SK-N-SH treated with all-trans-retinoic acid at 6 μM for 48 hours (cell line): ENCODE measurements at regions not wholly inside any gene's neighbourhood (a gene's known extent, or its start where the extent isn't known, plus 50 kb on each side); places are given as distances from the start of the nearest gene placed in this dataset.

Experiments used
- ATAC-seq: fragments of 200-7000 bp; cut with Tn5 transposase; 3 replicates; pipeline ENCODE4 v1.9.1; 2020; ENCODE audit warnings: mild to moderate bottlenecking, moderate library complexity
- ARNTL ChIP-seq: fragments of 450-650 bp; formaldehyde crosslinking; IDR thresholded peaks from 2 replicates; pipeline ENCODE4 v1.5.0; 2020; ENCODE audit warnings: low read depth, mild to moderate bottlenecking, moderate library complexity, borderline replicate concordance
- BACH2 ChIP-seq: fragments of 250-450 bp; sonication (Bioruptor Pico); IDR thresholded peaks from 2 replicates; pipeline ENCODE4 v1.9.0; 2021; ENCODE audit warnings: mild to moderate bottlenecking, borderline replicate concordance
- CSDC2 ChIP-seq: fragments of 250-450 bp; sonication (Bioruptor Pico); IDR thresholded peaks from 2 replicates; pipeline ENCODE4 v1.5.0; 2020; ENCODE audit warnings: mild to moderate bottlenecking, moderate library complexity
- ESRRG ChIP-seq: fragments of 250-450 bp; sonication (Bioruptor Pico); IDR thresholded peaks from 2 replicates; pipeline ENCODE4 v1.6.1; 2021; ENCODE audit warnings: mild to moderate bottlenecking
- GLIS3 ChIP-seq: fragments of 250-450 bp; sonication (Bioruptor Pico); IDR thresholded peaks from 2 replicates; pipeline ENCODE4 v1.5.0; 2020; ENCODE audit warnings: mild to moderate bottlenecking, moderate library complexity
- ISL1 ChIP-seq: fragments of 250-450 bp; sonication (Bioruptor Pico); IDR thresholded peaks from 2 replicates; pipeline ENCODE4 v2.1.2; 2022; ENCODE audit warnings: mild to moderate bottlenecking, moderate library complexity
- OSR1 ChIP-seq: fragments of 250-450 bp; sonication (Bioruptor Pico); IDR thresholded peaks from 2 replicates; pipeline ENCODE4 v1.8.0; 2022; ENCODE audit warnings: moderate library complexity, mild to moderate bottlenecking, inconsistent platforms
- PPARA ChIP-seq: fragments of 250-450 bp; sonication (Bioruptor Pico); IDR thresholded peaks from 2 replicates; pipeline ENCODE4 v1.5.0; 2020; ENCODE audit warnings: mild to moderate bottlenecking, borderline replicate concordance
- RARB ChIP-seq: fragments of 250-450 bp; sonication (Bioruptor Pico); IDR thresholded peaks from 2 replicates; pipeline ENCODE4 v1.8.0; 2021; ENCODE audit warnings: mild to moderate bottlenecking, moderate library complexity
- SNAI2 ChIP-seq: fragments of 250-450 bp; sonication (Bioruptor Pico); IDR thresholded peaks from 2 replicates; pipeline ENCODE4 v1.5.0; 2020; ENCODE audit warnings: mild to moderate bottlenecking, moderate library complexity
- TCF4 ChIP-seq: fragments of 250-450 bp; sonication (Bioruptor Pico); IDR thresholded peaks from 2 replicates; pipeline ENCODE4 v1.8.0; 2021; ENCODE audit warnings: mild to moderate bottlenecking, moderate library complexity, borderline replicate concordance
- TOX ChIP-seq: fragments of 250-450 bp; sonication (Bioruptor Pico); IDR thresholded peaks from 2 replicates; pipeline ENCODE4 v1.8.0; 2021; ENCODE audit warnings: mild to moderate bottlenecking, moderate library complexity, borderline replicate concordance
- ZFP3 ChIP-seq: fragments of 250-450 bp; sonication (Bioruptor Pico); IDR thresholded peaks from 2 replicates; pipeline ENCODE4 v1.5.0; 2020; ENCODE audit warnings: mild to moderate bottlenecking, moderate library complexity
- ZFP30 ChIP-seq: fragments of 450-650 bp; formaldehyde crosslinking; IDR thresholded peaks from 2 replicates; pipeline ENCODE4 v1.5.0; 2022; ENCODE audit warnings: mild to moderate bottlenecking, moderate library complexity
- ZNF565 ChIP-seq: fragments of 450-650 bp; formaldehyde crosslinking; conservative IDR thresholded peaks from 2 replicates; pipeline ENCODE4 v1.5.0; 2020; ENCODE audit warnings: low read depth, mild to moderate bottlenecking, moderate library complexity
- ZNF70 ChIP-seq: fragments of 450-650 bp; formaldehyde crosslinking; IDR thresholded peaks from 2 replicates; pipeline ENCODE4 v1.5.0; 2020; ENCODE audit warnings: mild to moderate bottlenecking, moderate library complexity
- ZNF8 ChIP-seq: fragments of 450-650 bp; formaldehyde crosslinking; IDR thresholded peaks from 2 replicates; pipeline ENCODE4 v1.5.0; 2020; ENCODE audit warnings: mild to moderate bottlenecking, moderate library complexity
- TF ChIP-seq, protein P1 (sequence below): fragments of 250-450 bp; sonication (Bioruptor Pico); IDR thresholded peaks from 2 replicates; pipeline ENCODE4 v1.8.0; 2021; ENCODE audit warnings: low read depth, mild to moderate bottlenecking, moderate library complexity, borderline replicate concordance
- TF ChIP-seq, protein P2 (sequence below): fragments of 250-450 bp; sonication (Bioruptor Pico); IDR thresholded peaks from 2 replicates; pipeline ENCODE4 v1.5.1; 2021; ENCODE audit warnings: mild to moderate bottlenecking, moderate library complexity
- TF ChIP-seq, protein P3 (sequence below): fragments of 250-450 bp; sonication (Bioruptor Pico); IDR thresholded peaks from 2 replicates; pipeline ENCODE4 v1.8.0; 2020; ENCODE audit warnings: mild to moderate bottlenecking, moderate library complexity, borderline replicate concordance
- TF ChIP-seq, protein P4 (sequence below): fragments of 250-450 bp; sonication (Bioruptor Pico); IDR thresholded peaks from 2 replicates; pipeline ENCODE4 v1.5.1; 2020; ENCODE audit warnings: low read depth, mild to moderate bottlenecking, moderate library complexity
- TF ChIP-seq, protein P5 (sequence below): fragments of 250-450 bp; sonication (Bioruptor Pico); IDR thresholded peaks from 2 replicates; pipeline ENCODE4 v1.5.0; 2020; ENCODE audit warnings: mild to moderate bottlenecking, moderate library complexity

DNA sequence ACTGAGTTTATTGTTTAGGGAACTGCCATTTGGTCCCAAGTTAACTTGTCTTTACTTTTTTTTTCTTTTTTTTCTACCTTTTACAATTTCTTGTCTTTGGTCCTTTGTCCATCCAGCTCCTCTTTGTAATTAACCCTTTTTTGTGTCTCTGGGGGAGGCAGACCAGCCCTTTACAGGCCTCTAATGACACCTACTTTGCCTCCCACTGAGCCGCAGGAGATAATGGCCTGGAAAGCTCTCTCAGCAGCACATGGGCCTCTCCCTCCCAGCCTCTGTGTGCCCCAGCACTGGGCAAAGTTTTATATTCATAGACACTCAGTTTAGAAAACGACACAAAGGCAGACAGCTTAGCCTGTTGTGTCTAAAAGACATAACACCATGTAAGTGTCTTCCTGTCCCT lies 480.4 kb downstream of the SOX6 start:
- TF ChIP-seq ZFP30 (CRISPR knock-in tag): no peak
- no peak for TF ChIP-seq ESRRG (CRISPR knock-in tag)
- TF ChIP-seq CSDC2: no peak
- TF ChIP-seq, protein P1, sequence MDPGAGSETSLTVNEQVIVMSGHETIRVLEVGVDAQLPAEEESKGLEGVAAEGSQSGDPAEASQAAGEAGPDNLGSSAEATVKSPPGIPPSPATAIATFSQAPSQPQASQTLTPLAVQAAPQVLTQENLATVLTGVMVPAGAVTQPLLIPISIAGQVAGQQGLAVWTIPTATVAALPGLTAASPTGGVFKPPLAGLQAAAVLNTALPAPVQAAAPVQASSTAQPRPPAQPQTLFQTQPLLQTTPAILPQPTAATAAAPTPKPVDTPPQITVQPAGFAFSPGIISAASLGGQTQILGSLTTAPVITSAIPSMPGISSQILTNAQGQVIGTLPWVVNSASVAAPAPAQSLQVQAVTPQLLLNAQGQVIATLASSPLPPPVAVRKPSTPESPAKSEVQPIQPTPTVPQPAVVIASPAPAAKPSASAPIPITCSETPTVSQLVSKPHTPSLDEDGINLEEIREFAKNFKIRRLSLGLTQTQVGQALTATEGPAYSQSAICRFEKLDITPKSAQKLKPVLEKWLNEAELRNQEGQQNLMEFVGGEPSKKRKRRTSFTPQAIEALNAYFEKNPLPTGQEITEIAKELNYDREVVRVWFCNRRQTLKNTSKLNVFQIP (CRISPR knock-in tag): no peak
- TF ChIP-seq, protein P2, sequence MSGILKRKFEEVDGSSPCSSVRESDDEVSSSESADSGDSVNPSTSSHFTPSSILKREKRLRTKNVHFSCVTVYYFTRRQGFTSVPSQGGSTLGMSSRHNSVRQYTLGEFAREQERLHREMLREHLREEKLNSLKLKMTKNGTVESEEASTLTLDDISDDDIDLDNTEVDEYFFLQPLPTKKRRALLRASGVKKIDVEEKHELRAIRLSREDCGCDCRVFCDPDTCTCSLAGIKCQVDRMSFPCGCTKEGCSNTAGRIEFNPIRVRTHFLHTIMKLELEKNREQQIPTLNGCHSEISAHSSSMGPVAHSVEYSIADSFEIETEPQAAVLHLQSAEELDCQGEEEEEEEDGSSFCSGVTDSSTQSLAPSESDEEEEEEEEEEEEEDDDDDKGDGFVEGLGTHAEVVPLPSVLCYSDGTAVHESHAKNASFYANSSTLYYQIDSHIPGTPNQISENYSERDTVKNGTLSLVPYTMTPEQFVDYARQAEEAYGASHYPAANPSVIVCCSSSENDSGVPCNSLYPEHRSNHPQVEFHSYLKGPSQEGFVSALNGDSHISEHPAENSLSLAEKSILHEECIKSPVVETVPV (CRISPR knock-in tag): no peak
- TF ChIP-seq ZNF70: no peak
- TF ChIP-seq, protein P3, sequence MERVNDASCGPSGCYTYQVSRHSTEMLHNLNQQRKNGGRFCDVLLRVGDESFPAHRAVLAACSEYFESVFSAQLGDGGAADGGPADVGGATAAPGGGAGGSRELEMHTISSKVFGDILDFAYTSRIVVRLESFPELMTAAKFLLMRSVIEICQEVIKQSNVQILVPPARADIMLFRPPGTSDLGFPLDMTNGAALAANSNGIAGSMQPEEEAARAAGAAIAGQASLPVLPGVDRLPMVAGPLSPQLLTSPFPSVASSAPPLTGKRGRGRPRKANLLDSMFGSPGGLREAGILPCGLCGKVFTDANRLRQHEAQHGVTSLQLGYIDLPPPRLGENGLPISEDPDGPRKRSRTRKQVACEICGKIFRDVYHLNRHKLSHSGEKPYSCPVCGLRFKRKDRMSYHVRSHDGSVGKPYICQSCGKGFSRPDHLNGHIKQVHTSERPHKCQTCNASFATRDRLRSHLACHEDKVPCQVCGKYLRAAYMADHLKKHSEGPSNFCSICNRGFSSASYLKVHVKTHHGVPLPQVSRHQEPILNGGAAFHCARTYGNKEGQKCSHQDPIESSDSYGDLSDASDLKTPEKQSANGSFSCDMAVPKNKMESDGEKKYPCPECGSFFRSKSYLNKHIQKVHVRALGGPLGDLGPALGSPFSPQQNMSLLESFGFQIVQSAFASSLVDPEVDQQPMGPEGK (CRISPR knock-in tag): no peak
- TF ChIP-seq SNAI2: no peak
- TF ChIP-seq TOX (CRISPR knock-in tag): no peak
- no peak for TF ChIP-seq ARNTL (CRISPR knock-in tag)
- TF ChIP-seq RARB (CRISPR knock-in tag): no peak
- no peak for TF ChIP-seq ZNF565 (CRISPR knock-in tag)
- TF ChIP-seq ZFP3 (CRISPR knock-in tag): no peak
- no peak for TF ChIP-seq BACH2 (CRISPR knock-in tag)
- no peak for TF ChIP-seq ZNF8 (CRISPR knock-in tag)
- no peak for TF ChIP-seq GLIS3 (CRISPR knock-in tag)
- TF ChIP-seq ISL1 (CRISPR knock-in tag): no peak
- no peak for TF ChIP-seq TCF4
- ATAC-seq: no peak

DNA sequence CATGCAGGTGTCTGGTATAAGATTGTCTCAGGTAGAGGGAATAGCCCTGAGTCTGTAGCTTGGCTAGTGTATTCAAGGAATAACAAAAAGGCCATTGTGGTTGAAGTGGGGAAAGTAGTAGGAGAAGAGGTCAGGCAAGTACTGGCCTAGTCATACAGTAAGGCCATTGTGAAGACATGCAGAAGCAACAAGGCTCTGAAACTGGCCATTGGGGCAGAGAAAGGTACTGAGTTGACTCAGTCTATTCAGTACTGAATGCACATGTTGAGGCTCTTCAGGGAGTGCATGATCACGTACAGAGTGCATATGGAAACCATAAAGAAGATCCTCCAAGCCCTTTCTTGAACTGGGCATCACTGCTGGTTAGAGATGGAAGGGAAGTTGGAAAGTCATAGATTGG lies 477.6 kb downstream of the SOX6 start:
- TF ChIP-seq ZFP30 (CRISPR knock-in tag) (no peak), TOX (CRISPR knock-in tag) (no peak), TCF4 (no peak), ZFP3 (CRISPR knock-in tag) (no peak), ZNF8 (CRISPR knock-in tag) (no peak), CSDC2 (no peak), PPARA (no peak), ESRRG (CRISPR knock-in tag) (no peak), ZNF70 (no peak), SNAI2 (no peak), ZNF565 (CRISPR knock-in tag) (no peak), GLIS3 (CRISPR knock-in tag) (no peak), OSR1 (no peak), RARB (CRISPR knock-in tag) (no peak)
- TF ChIP-seq, protein P1 (CRISPR knock-in tag): no peak
- TF ChIP-seq, protein P4, sequence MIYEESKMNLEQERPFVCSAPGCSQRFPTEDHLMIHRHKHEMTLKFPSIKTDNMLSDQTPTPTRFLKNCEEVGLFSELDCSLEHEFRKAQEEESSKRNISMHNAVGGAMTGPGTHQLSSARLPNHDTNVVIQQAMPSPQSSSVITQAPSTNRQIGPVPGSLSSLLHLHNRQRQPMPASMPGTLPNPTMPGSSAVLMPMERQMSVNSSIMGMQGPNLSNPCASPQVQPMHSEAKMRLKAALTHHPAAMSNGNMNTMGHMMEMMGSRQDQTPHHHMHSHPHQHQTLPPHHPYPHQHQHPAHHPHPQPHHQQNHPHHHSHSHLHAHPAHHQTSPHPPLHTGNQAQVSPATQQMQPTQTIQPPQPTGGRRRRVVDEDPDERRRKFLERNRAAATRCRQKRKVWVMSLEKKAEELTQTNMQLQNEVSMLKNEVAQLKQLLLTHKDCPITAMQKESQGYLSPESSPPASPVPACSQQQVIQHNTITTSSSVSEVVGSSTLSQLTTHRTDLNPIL (CRISPR knock-in tag): no peak
- TF ChIP-seq, protein P5, sequence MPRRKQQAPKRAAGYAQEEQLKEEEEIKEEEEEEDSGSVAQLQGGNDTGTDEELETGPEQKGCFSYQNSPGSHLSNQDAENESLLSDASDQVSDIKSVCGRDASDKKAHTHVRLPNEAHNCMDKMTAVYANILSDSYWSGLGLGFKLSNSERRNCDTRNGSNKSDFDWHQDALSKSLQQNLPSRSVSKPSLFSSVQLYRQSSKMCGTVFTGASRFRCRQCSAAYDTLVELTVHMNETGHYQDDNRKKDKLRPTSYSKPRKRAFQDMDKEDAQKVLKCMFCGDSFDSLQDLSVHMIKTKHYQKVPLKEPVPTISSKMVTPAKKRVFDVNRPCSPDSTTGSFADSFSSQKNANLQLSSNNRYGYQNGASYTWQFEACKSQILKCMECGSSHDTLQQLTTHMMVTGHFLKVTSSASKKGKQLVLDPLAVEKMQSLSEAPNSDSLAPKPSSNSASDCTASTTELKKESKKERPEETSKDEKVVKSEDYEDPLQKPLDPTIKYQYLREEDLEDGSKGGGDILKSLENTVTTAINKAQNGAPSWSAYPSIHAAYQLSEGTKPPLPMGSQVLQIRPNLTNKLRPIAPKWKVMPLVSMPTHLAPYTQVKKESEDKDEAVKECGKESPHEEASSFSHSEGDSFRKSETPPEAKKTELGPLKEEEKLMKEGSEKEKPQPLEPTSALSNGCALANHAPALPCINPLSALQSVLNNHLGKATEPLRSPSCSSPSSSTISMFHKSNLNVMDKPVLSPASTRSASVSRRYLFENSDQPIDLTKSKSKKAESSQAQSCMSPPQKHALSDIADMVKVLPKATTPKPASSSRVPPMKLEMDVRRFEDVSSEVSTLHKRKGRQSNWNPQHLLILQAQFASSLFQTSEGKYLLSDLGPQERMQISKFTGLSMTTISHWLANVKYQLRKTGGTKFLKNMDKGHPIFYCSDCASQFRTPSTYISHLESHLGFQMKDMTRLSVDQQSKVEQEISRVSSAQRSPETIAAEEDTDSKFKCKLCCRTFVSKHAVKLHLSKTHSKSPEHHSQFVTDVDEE (CRISPR knock-in tag): no peak
- TF ChIP-seq, protein P2 (CRISPR knock-in tag): no peak
- ATAC-seq: no peak
